SU-DHL-6 (cell line): ENCODE measurements at regions not wholly inside any gene's neighbourhood (a gene's known extent, or its start where the extent isn't known, plus 50 kb on each side); places are given as distances from the start of the nearest gene placed in this dataset.

Experiments used
- EZH2phosphoT487 ChIP-seq: fragments of 200-600 bp; sonication (generic), shearing (Covaris generic); conservative IDR thresholded peaks from 2 replicates; pipeline ENCODE4 v1.6.1; 2018; ENCODE audit warnings: mild to moderate bottlenecking, antibody characterized with exemption, low read length, moderate library complexity, mixed read lengths
- TF ChIP-seq, protein P1 (sequence below): fragments of 200-600 bp; sonication (generic); IDR thresholded peaks from one replicate; pipeline ENCODE4 v1.5.1; 2017; ENCODE audit warnings: antibody characterized with exemption, mild to moderate bottlenecking, low read length, moderate library complexity; ENCODE audit not compliant: insufficient read depth, poor library complexity, severe bottlenecking

DNA sequence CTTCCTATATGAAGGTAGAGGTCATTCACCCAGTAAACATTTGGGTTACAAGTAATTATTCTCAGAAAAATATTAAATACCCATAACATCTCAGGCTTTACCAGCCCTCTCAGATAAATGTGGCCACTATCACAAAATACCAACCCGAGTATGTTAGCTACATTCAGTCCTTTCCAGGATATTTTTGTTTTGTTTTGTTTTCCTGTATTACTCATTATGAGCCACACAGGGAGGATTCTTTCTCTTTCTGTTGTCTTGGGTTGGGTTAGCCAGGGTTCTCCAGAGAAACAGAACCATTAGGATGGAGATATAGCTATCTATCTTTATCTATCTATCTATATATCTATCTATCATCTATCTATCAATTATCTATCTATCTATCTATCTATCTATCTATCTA lies 947.6 kb upstream of the MDGA2 start:
- TF ChIP-seq, protein P1, sequence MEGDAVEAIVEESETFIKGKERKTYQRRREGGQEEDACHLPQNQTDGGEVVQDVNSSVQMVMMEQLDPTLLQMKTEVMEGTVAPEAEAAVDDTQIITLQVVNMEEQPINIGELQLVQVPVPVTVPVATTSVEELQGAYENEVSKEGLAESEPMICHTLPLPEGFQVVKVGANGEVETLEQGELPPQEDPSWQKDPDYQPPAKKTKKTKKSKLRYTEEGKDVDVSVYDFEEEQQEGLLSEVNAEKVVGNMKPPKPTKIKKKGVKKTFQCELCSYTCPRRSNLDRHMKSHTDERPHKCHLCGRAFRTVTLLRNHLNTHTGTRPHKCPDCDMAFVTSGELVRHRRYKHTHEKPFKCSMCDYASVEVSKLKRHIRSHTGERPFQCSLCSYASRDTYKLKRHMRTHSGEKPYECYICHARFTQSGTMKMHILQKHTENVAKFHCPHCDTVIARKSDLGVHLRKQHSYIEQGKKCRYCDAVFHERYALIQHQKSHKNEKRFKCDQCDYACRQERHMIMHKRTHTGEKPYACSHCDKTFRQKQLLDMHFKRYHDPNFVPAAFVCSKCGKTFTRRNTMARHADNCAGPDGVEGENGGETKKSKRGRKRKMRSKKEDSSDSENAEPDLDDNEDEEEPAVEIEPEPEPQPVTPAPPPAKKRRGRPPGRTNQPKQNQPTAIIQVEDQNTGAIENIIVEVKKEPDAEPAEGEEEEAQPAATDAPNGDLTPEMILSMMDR, result no peak
- no peak for TF ChIP-seq EZH2phosphoT487
